GM12878 (cell line): ENCODE measurements at regions not wholly inside any gene's neighbourhood (a gene's known extent, or its start where the extent isn't known, plus 50 kb on each side); places are given as distances from the start of the nearest gene placed in this dataset.

Source experiments
- ATAC-seq: fragments of 200-7000 bp; cut with Tn5 transposase; 3 replicates; pipeline ENCODE4 v1.9.1; 2020; ENCODE audit warnings: mild to moderate bottlenecking, moderate library complexity
- BruUV-seq: library from RNA; stranded (reverse); fragments of 400-500 nt; replicated peaks from 2 replicates; lab custom pipeline; 2021; lab: Mats Ljungman, UMichigan
- CTCF ChIA-PET: fragments of 300-600 bp; sonication (Branson Sonifier 250); formaldehyde crosslinking; extraction: SDS; loops from one replicate; lab custom pipeline; 2021; ENCODE audit warnings: inconsistent platforms; lab: Yijun Ruan, JAX
- POLR2A ChIA-PET: fragments of 350-600 bp; formaldehyde crosslinking; extraction: SDS; loops from one replicate; lab custom pipeline; 2021; ENCODE audit warnings: inconsistent platforms; lab: Charles Lee
- RAD21 ChIA-PET: fragments of 300-600 bp; sonication (Branson Sonifier 250); formaldehyde crosslinking; loops from one replicate; lab custom pipeline; 2023; ENCODE audit warnings: antibody characterized with exemption; ENCODE audit not compliant: unreplicated experiment; lab: Charles Lee
- SMC1A ChIA-PET: fragments of 300-600 bp; sonication (Branson Sonifier 250); formaldehyde crosslinking; loops from one replicate; lab custom pipeline; 2023; ENCODE audit not compliant: unreplicated experiment, uncharacterized antibody; lab: Charles Lee
- DNase-seq: peaks from one replicate; pipeline ENCODE4 v3.0.0-alpha.2; 2011; ENCODE audit warnings: low read depth, low spot score
- FAIRE-seq: peaks from 3 replicates; lab custom pipeline; 2011; peaks lifted over from hg19 to GRCh38; lab: Jason Lieb, UNC
- H2AFZ ChIP-seq: 2 replicates; pipeline ENCODE4 v1.6.0; 2011; ENCODE audit warnings: low read depth, low read length, control low read depth; ENCODE audit not compliant: control insufficient read depth
- H3K27ac ChIP-seq: 2 replicates; pipeline ENCODE4 v1.5.1; 2011; ENCODE audit warnings: control low read depth; ENCODE audit not compliant: control insufficient read depth, insufficient read depth
- H3K27me3 ChIP-seq, 2 experiments: replicated peaks in 1 of 2; 2 replicates each; pipeline versions ENCODE4 v1.6.0 to v1.6.1; 2011; ENCODE audit warnings: low read length in 1 of 2; ENCODE audit not compliant: control insufficient read depth in 2 of 2, insufficient read depth in 2 of 2
- H3K36me3 ChIP-seq, 2 experiments: 2 replicates each; pipeline ENCODE4 v1.5.1; 2011; ENCODE audit warnings: low read length in 1 of 2; ENCODE audit not compliant: control insufficient read depth in 2 of 2, insufficient read depth in 2 of 2
- H3K4me1 ChIP-seq: 2 replicates; pipeline ENCODE4 v1.6.1; 2011; ENCODE audit warnings: mild to moderate bottlenecking, low read length, moderate library complexity, mixed read lengths; ENCODE audit not compliant: control insufficient read depth, insufficient read depth
- H3K4me2 ChIP-seq: 2 replicates; pipeline ENCODE4 v1.6.0; 2011; ENCODE audit warnings: control low read depth; ENCODE audit not compliant: control insufficient read depth, insufficient read depth
- H3K4me3 ChIP-seq: fragments of 200-600 bp; sonication (generic); 2 replicates; pipeline ENCODE4 v1.5.1; 2016
- H3K79me2 ChIP-seq: 2 replicates; pipeline ENCODE4 v1.6.0; 2011; ENCODE audit warnings: low read length; ENCODE audit not compliant: control insufficient read depth, insufficient read depth
- H3K9ac ChIP-seq: 2 replicates; pipeline ENCODE4 v1.8.0; 2011; ENCODE audit warnings: low read length, control low read depth, mixed read lengths; ENCODE audit not compliant: control insufficient read depth, insufficient read depth
- H3K9me3 ChIP-seq: replicated peaks from 3 replicates; pipeline ENCODE4 v1.5.1; 2011; ENCODE audit warnings: mild to moderate bottlenecking, low read length; ENCODE audit not compliant: control insufficient read depth, insufficient read depth
- H4K20me1 ChIP-seq: 2 replicates; pipeline ENCODE4 v1.6.0; 2011; ENCODE audit not compliant: control insufficient read depth, insufficient read depth
- ATF2 ChIP-seq: IDR thresholded peaks from 2 replicates; pipeline ENCODE4 v1.6.1; 2012; ENCODE audit warnings: low read length, inconsistent platforms
- BCL11A ChIP-seq: IDR thresholded peaks from 2 replicates; pipeline ENCODE4 v1.6.1; 2011; ENCODE audit warnings: low read depth, low read length
- CBX5 ChIP-seq: sonication (generic); IDR thresholded peaks from 2 replicates; pipeline ENCODE4 v1.6.1; 2016; ENCODE audit warnings: low read depth, moderate library complexity, mild to moderate bottlenecking, inconsistent platforms
- ELK1 ChIP-seq: IDR thresholded peaks from 2 replicates; pipeline ENCODE4 v1.6.1; 2012; ENCODE audit warnings: low read depth, low read length, improper control_type of control experiment
- HCFC1 ChIP-seq: fragments of 150-350 bp; IDR thresholded peaks from 2 replicates; pipeline ENCODE4 v1.6.1; 2014; ENCODE audit warnings: low read length
- KAT2A ChIP-seq: conservative IDR thresholded peaks from 2 replicates; pipeline ENCODE4 v1.6.1; 2011; ENCODE audit warnings: low read depth, low read length; ENCODE audit not compliant: control insufficient read depth
- MTA2 ChIP-seq: fragments of 450-650 bp; IDR thresholded peaks from 2 replicates; pipeline ENCODE4 v1.6.1; 2016; ENCODE audit warnings: low read depth, mild to moderate bottlenecking, moderate library complexity
- RB1 ChIP-seq: fragments of 450-650 bp; formaldehyde crosslinking; IDR thresholded peaks from 2 replicates; pipeline ENCODE4 v1.6.1; 2017; ENCODE audit warnings: mild to moderate bottlenecking, borderline replicate concordance
- SMC3 ChIP-seq: IDR thresholded peaks from 2 replicates; pipeline ENCODE4 v1.6.1; 2011; ENCODE audit warnings: low read length, improper control_type of control experiment, borderline replicate concordance
- SREBF2 ChIP-seq: IDR thresholded peaks from 2 replicates; pipeline ENCODE4 v1.6.1; 2012; ENCODE audit warnings: mild to moderate bottlenecking, low read length
- SUPT20H ChIP-seq: IDR thresholded peaks from 2 replicates; pipeline ENCODE4 v1.6.1; 2011; ENCODE audit warnings: low read depth, mild to moderate bottlenecking, low read length, moderate library complexity, borderline replicate concordance; ENCODE audit not compliant: control insufficient read depth
- TAF1 ChIP-seq: IDR thresholded peaks from 2 replicates; pipeline ENCODE4 v1.6.1; 2011; ENCODE audit warnings: mild to moderate bottlenecking, low read depth, low read length, borderline replicate concordance
- ZNF24 ChIP-seq: fragments of 450-650 bp; IDR thresholded peaks from 2 replicates; pipeline ENCODE4 v1.6.1; 2017; ENCODE audit warnings: antibody characterized with exemption, mild to moderate bottlenecking
- WGBS: methylation state at CpG from one replicate; pipeline ENCODE4 v1.1.6; 2016; ENCODE audit warnings: low lambda C conversion rate; ENCODE audit not compliant: insufficient replicate concordance, insufficient coverage; ENCODE audit errors: missing lambda C conversion rate; 5-methylcytosine and 5-hydroxymethylcytosine counted together
- in situ Hi-C: fragments of 300-500 bp; cut with MboI; formaldehyde crosslinking; loops from 9 replicates; pipeline ENCODE4 v1.14.3; 2018; ENCODE audit warnings: mixed read lengths
- intact Hi-C: fragments of 100-400 bp; cut with micrococcal nuclease; formaldehyde crosslinking; loops from one replicate; pipeline ENCODE4 v1.14.2; 2022; ENCODE audit not compliant: unreplicated experiment

- POLR2A ChIA-PET, result no interaction called here
- WGBS, result 34% methylated on average over 3 of the region's 3 CpGs
- RAD21 ChIA-PET, result no interaction called here
- intact Hi-C loops, result no loop called here
- Histone ChIP-seq H3K36me3 (no peaks in the 10 kb centered on the region), H3K4me2 (no peak overlapping the region), H2AFZ (no peak overlapping the region), H3K27me3 (no peaks in the 10 kb centered on the region), H3K4me3 (no peak overlapping the region)
- no peak for DNase-seq
- SMC1A ChIA-PET, result no interaction called here
- TF ChIP-seq ATF2 (no peak), TAF1 (no peak), MTA2 (no peak), BCL11A (no peak), SUPT20H (no peak), RB1 (no peak)
- TF ChIP-seq, all 136 proteins: peak for 0
- no peaks in the 10 kb centered on the region for H3K9me3 ChIP-seq
- H3K9ac ChIP-seq, result no peak overlapping the region
- in situ Hi-C loops, result no loop called here
- H4K20me1 ChIP-seq, result no peaks in the 10 kb centered on the region
- BruUV-seq, result no TSS peak
- ATAC-seq (no peak), FAIRE-seq (no peak)
- CTCF ChIA-PET, result no interaction called here
- H3K79me2 ChIP-seq, result no peaks in the 10 kb centered on the region
- H3K4me1 ChIP-seq, result no peaks in the 10 kb centered on the region
- H3K27ac ChIP-seq, result no peak overlapping the region
Observed at GRCh38 chr7:68213838-68214237, 1217.2 kb downstream of the TYW1 start.

- DNase-seq (no peak), ATAC-seq (no peak)
- no peak overlapping the region for H3K4me2 ChIP-seq
- no peak overlapping the region for H2AFZ ChIP-seq
- no peaks in the 10 kb centered on the region for H3K79me2 ChIP-seq
- ChIA-PET CTCF (no interaction called here), RAD21 (no interaction called here)
- H4K20me1 ChIP-seq, result no peaks in the 10 kb centered on the region
- H3K9ac ChIP-seq, result no peak overlapping the region
- intact Hi-C loops, result no loop called here
- H3K9me3 ChIP-seq, result no peaks in the 10 kb centered on the region
- TF ChIP-seq KAT2A, result no peak
- TF ChIP-seq SMC3, result no peak
- TF ChIP-seq CBX5, result no peak
- TF ChIP-seq HCFC1, result no peak
- TF ChIP-seq ELK1, result no peak
- no peak for TF ChIP-seq BCL11A
- no peak for TF ChIP-seq SREBF2
- TF ChIP-seq ZNF24, result no peak
- TF ChIP-seq, all 136 proteins: peak for 0
- POLR2A ChIA-PET, result no interaction called here
- FAIRE-seq, result no peak
- H3K27me3 ChIP-seq, result no peaks in the 10 kb centered on the region
- no peaks in the 10 kb centered on the region for H3K4me1 ChIP-seq
- H3K36me3 ChIP-seq, result no peaks in the 10 kb centered on the region
- in situ Hi-C loops, result no loop called here
- WGBS, result 21% methylated on average over 5 of the region's 5 CpGs
- H3K4me3 ChIP-seq, result no peak overlapping the region
- SMC1A ChIA-PET, result no interaction called here
- no TSS peak for BruUV-seq
- no peak overlapping the region for H3K27ac ChIP-seq
Observed at GRCh38 chr7:68216051-68216450, 1219.4 kb downstream of the TYW1 start.
